B cell (primary cell): ENCODE measurements at regions not wholly inside any gene's neighbourhood (a gene's known extent, or its start where the extent isn't known, plus 50 kb on each side); places are given as distances from the start of the nearest gene placed in this dataset.

Experiments used
- EZH2 ChIP-seq: IDR thresholded peaks from 2 replicates; pipeline ENCODE4 v1.6.1; 2012; ENCODE audit warnings: borderline replicate concordance, low read depth, mild to moderate bottlenecking, moderate library complexity, low read length; ENCODE audit not compliant: insufficient read depth, poor library complexity, severe bottlenecking
- TF ChIP-seq, protein P1 (sequence below): fragments of 200-600 bp; IDR thresholded peaks from one replicate; pipeline ENCODE4 v1.8.0; 2022; ENCODE audit warnings: antibody characterized with exemption, mild to moderate bottlenecking

DNA sequence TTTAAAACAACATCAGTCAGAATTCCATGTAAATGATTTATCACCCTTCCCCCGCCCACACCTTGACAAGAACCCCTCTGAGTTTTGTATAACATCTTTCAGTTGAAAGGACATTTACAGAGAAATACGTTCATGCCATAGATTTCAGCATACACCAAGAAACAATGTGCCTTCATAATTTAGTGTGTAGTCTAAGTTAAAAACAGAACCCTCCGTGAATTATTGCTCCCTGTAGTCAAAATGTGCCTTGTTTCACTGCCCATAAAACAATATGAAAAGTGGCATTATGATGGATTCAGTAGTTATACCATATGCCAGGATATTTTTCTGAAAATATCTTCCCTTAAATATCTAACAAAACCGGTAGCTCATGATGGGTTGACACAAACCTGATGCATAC, 953.9 kb downstream of the GBE1 start:
- TF ChIP-seq EZH2, result no peak
- TF ChIP-seq, protein P1, sequence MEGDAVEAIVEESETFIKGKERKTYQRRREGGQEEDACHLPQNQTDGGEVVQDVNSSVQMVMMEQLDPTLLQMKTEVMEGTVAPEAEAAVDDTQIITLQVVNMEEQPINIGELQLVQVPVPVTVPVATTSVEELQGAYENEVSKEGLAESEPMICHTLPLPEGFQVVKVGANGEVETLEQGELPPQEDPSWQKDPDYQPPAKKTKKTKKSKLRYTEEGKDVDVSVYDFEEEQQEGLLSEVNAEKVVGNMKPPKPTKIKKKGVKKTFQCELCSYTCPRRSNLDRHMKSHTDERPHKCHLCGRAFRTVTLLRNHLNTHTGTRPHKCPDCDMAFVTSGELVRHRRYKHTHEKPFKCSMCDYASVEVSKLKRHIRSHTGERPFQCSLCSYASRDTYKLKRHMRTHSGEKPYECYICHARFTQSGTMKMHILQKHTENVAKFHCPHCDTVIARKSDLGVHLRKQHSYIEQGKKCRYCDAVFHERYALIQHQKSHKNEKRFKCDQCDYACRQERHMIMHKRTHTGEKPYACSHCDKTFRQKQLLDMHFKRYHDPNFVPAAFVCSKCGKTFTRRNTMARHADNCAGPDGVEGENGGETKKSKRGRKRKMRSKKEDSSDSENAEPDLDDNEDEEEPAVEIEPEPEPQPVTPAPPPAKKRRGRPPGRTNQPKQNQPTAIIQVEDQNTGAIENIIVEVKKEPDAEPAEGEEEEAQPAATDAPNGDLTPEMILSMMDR, result no peak
